Hepatocyte (in vitro differentiated cells): ENCODE measurements at regions not wholly inside any gene's neighbourhood (a gene's known extent, or its start where the extent isn't known, plus 50 kb on each side); places are given as distances from the start of the nearest gene placed in this dataset.

Experiments used
- DNase-seq: peaks from one replicate; pipeline ENCODE4 v3.0.0-alpha.2; 2016; ENCODE audit warnings: low spot score
- H2AFZ ChIP-seq: fragments of 200-600 bp; sonication (generic); 2 replicates; pipeline ENCODE4 v1.6.0; 2016; ENCODE audit warnings: antibody characterized with exemption, mild to moderate bottlenecking
- H3K27ac ChIP-seq: fragments of 200-600 bp; sonication (generic); 2 replicates; pipeline ENCODE4 v1.5.1; 2016; ENCODE audit warnings: mild to moderate bottlenecking
- H3K27me3 ChIP-seq: fragments of 200-600 bp; sonication (generic); 2 replicates; pipeline ENCODE4 v1.6.1; 2016
- H3K36me3 ChIP-seq: fragments of 200-600 bp; sonication (generic); replicated peaks from 2 replicates; pipeline ENCODE4 v1.5.1; 2016; ENCODE audit warnings: low read depth; ENCODE audit not compliant: insufficient read depth
- H3K4me1 ChIP-seq: fragments of 200-600 bp; sonication (generic); 2 replicates; pipeline ENCODE4 v1.5.1; 2016; ENCODE audit warnings: mild to moderate bottlenecking, moderate library complexity; ENCODE audit not compliant: insufficient read depth
- H3K4me2 ChIP-seq: fragments of 200-600 bp; sonication (generic); 2 replicates; pipeline ENCODE4 v1.6.0; 2016
- H3K4me3 ChIP-seq: fragments of 200-600 bp; sonication (generic); 2 replicates; pipeline ENCODE4 v1.5.1; 2016; ENCODE audit warnings: mild to moderate bottlenecking
- H3K79me2 ChIP-seq: fragments of 200-600 bp; sonication (generic); 2 replicates; pipeline ENCODE4 v1.6.0; 2017; ENCODE audit warnings: mild to moderate bottlenecking
- H3K9me2 ChIP-seq: fragments of 200-600 bp; sonication (generic); replicated peaks from 2 replicates; pipeline ENCODE4 v1.6.0; 2017; ENCODE audit warnings: mild to moderate bottlenecking; ENCODE audit not compliant: insufficient read depth
- H3K9me3 ChIP-seq: fragments of 200-600 bp; sonication (generic); 2 replicates; pipeline ENCODE4 v1.5.1; 2016; ENCODE audit warnings: low read depth, mild to moderate bottlenecking
- H4K20me1 ChIP-seq: fragments of 200-600 bp; sonication (generic); 2 replicates; pipeline ENCODE4 v1.6.0; 2016; ENCODE audit warnings: mild to moderate bottlenecking; ENCODE audit not compliant: insufficient read depth, poor library complexity, severe bottlenecking
- CTCF ChIP-seq: fragments of 200-600 bp; sonication (generic); IDR thresholded peaks from 2 replicates; pipeline ENCODE4 v1.5.1; 2016; ENCODE audit warnings: antibody characterized with exemption, mild to moderate bottlenecking; ENCODE audit not compliant: poor library complexity
- EZH2 ChIP-seq: fragments of 200-600 bp; sonication (generic); IDR thresholded peaks from 2 replicates; pipeline ENCODE4 v1.6.1; 2016; ENCODE audit warnings: antibody characterized with exemption, mild to moderate bottlenecking, borderline replicate concordance
- EZH2phosphoT487 ChIP-seq: fragments of 200-600 bp; sonication (generic); IDR thresholded peaks from one replicate; pipeline ENCODE4 v1.6.1; 2018; ENCODE audit warnings: antibody characterized with exemption, mild to moderate bottlenecking, low read depth, moderate library complexity; ENCODE audit not compliant: unreplicated experiment, severe bottlenecking
- WGBS: methylation state at CpG from one replicate; pipeline ENCODE4 v1.1.6; 2016; ENCODE audit warnings: low lambda C conversion rate; ENCODE audit errors: missing lambda C conversion rate; 5-methylcytosine and 5-hydroxymethylcytosine counted together

- Histone ChIP-seq H3K27me3 (no peaks in the 10 kb centered on the region), H4K20me1 (no peaks in the 10 kb centered on the region), H3K9me2 (no peaks in the 10 kb centered on the region), H3K36me3 (no peaks in the 10 kb centered on the region), H3K9me3 (no peaks in the 10 kb centered on the region), H3K27ac (no peak overlapping the region), H2AFZ (no peak overlapping the region), H3K79me2 (no peaks in the 10 kb centered on the region), H3K4me2 (no peak overlapping the region), H3K4me3 (no peak overlapping the region), H3K4me1 (no peaks in the 10 kb centered on the region)
- no peak for TF ChIP-seq EZH2phosphoT487
- TF ChIP-seq CTCF, result no peak
- no peak for TF ChIP-seq EZH2
- DNase-seq, result no peak
These were observed 200.2 kb downstream of the TMTC3 start for GRCh38 chr12:88342251-88342806.

- Histone ChIP-seq H3K9me2 (no peaks in the 10 kb centered on the region), H3K4me2 (no peak overlapping the region), H3K27me3 (no peaks in the 10 kb centered on the region), H3K79me2 (no peaks in the 10 kb centered on the region), H3K9me3 (no peaks in the 10 kb centered on the region), H3K4me3 (no peak overlapping the region), H4K20me1 (no peaks in the 10 kb centered on the region), H3K27ac (no peak overlapping the region), H2AFZ (no peak overlapping the region), H3K4me1 (no peaks in the 10 kb centered on the region), H3K36me3 (no peaks in the 10 kb centered on the region)
- no peak for DNase-seq
- no peak for TF ChIP-seq CTCF
- no peak for TF ChIP-seq EZH2
- TF ChIP-seq EZH2phosphoT487, result no peak
These were observed 209.0 kb downstream of the TMTC3 start for GRCh38 chr12:88351146-88351545.

GRCh38 chr12:88354691-88355090 lies 212.6 kb downstream of the TMTC3 start:
- Histone ChIP-seq H2AFZ (no peak overlapping the region), H4K20me1 (no peaks in the 10 kb centered on the region), H3K4me2 (no peak overlapping the region), H3K79me2 (no peaks in the 10 kb centered on the region), H3K9me2 (no peaks in the 10 kb centered on the region), H3K36me3 (no peaks in the 10 kb centered on the region), H3K27me3 (no peaks in the 10 kb centered on the region), H3K4me1 (no peaks in the 10 kb centered on the region), H3K4me3 (no peak overlapping the region), H3K27ac (no peak overlapping the region), H3K9me3 (no peaks in the 10 kb centered on the region)
- 80% methylated on average over 4 of the region's 4 CpGs for WGBS
- TF ChIP-seq EZH2, result no peak
- TF ChIP-seq CTCF, result no peak
- TF ChIP-seq EZH2phosphoT487, result no peak
- no peak for DNase-seq

GRCh38 chr12:88360343-88360742 lies 218.2 kb downstream of the TMTC3 start:
- TF ChIP-seq CTCF, result no peak
- no peak for TF ChIP-seq EZH2phosphoT487
- no peak for TF ChIP-seq EZH2
- Histone ChIP-seq H3K27ac (no peak overlapping the region), H3K36me3 (no peaks in the 10 kb centered on the region), H3K4me1 (no peaks in the 10 kb centered on the region), H4K20me1 (no peaks in the 10 kb centered on the region), H3K4me2 (no peak overlapping the region), H2AFZ (no peak overlapping the region), H3K4me3 (no peak overlapping the region), H3K27me3 (no peaks in the 10 kb centered on the region), H3K9me3 (no peaks in the 10 kb centered on the region), H3K9me2 (no peaks in the 10 kb centered on the region), H3K79me2 (no peaks in the 10 kb centered on the region)
- 74% methylated on average over 1 of the region's 1 CpG for WGBS
- DNase-seq, result no peak
